ENCODE measurements at regions not wholly inside any gene's neighbourhood (a gene's known extent, or its start where the extent isn't known, plus 50 kb on each side); places are given as distances from the start of the nearest gene placed in this dataset.

- H3K27me3 ChIP-seq = peaks cover 0 to 4% (median 3%) of the 10 kb centered on the region in 3 donors
- no peaks in the 10 kb centered on the region for H3K36me3 ChIP-seq
- TF ChIP-seq POLR2A (IDR thresholded peaks at IDR 0.05) = no peak
- no peak for TF ChIP-seq CTCF (IDR thresholded peaks at IDR 0.05)
- TF ChIP-seq EP300 (IDR thresholded peaks at IDR 0.05) = no peak
- intact Hi-C loops (cut with DNase I; ENCODE audit: low total_unique reads) = no loop called here
- no peaks in the 10 kb centered on the region for H3K4me1 ChIP-seq
- 78 to 93% (median 84%) methylated on average over 2 of the region's 2 CpGs for WGBS, 5 donors
- DNase-seq = no peak
- no peak overlapping the region for H3K27ac ChIP-seq
- peaks cover 0 to 2% (median under 1%) of the 10 kb centered on the region in 4 donors for H3K9me3 ChIP-seq
- no peak overlapping the region for H3K4me3 ChIP-seq
These were observed 203.3 kb downstream of the COG6 start for GRCh38 chr13:39858794-39859193.

GRCh38 chr13:39859898-39860297, 204.4 kb downstream of the COG6 start:
- intact Hi-C loops (cut with DNase I; ENCODE audit: low total_unique reads) = no loop called here

GRCh38 chr13:39862900-39863299, 207.4 kb downstream of the COG6 start:
- Histone ChIP-seq H3K36me3 (no peaks in the 10 kb centered on the region), H3K27me3 (no peaks in the 10 kb centered on the region), H3K27ac (no peak overlapping the region), H3K4me1 (no peaks in the 10 kb centered on the region), H3K4me3 (no peak overlapping the region), H3K9me3 (no peaks in the 10 kb centered on the region)
- WGBS, 5 donors = 63 to 86% (median 80%) methylated on average over 2 of the region's 2 CpGs
- intact Hi-C loops (cut with DNase I; ENCODE audit: low total_unique reads) = no loop called here
- no peak for TF ChIP-seq CTCF (IDR thresholded peaks at IDR 0.05)
- DNase-seq = no peak

More at GRCh38 chr13:39859898-39860297, 204.4 kb downstream of the COG6 start:
- Histone ChIP-seq H3K4me3 (no peak overlapping the region), H3K27me3 (peaks cover 0 to 4% (median 3%) of the 10 kb centered on the region in 3 donors), H3K4me1 (no peaks in the 10 kb centered on the region), H3K27ac (no peak overlapping the region), H3K9me3 (no peaks in the 10 kb centered on the region), H3K36me3 (no peaks in the 10 kb centered on the region)
- no peak for TF ChIP-seq EP300 (IDR thresholded peaks at IDR 0.05)
- no peak for TF ChIP-seq CTCF (IDR thresholded peaks at IDR 0.05)
- no peak for TF ChIP-seq POLR2AphosphoS5 (IDR thresholded peaks at IDR 0.05)
- TF ChIP-seq POLR2A (IDR thresholded peaks at IDR 0.05) = no peak
- DNase-seq = no peak
- WGBS, 5 donors = 76 to 94% (median 88%) methylated on average over 3 of the region's 3 CpGs

GRCh38 chr13:39864221-39864620, 208.8 kb downstream of the COG6 start:
- Histone ChIP-seq H3K4me1 (no peaks in the 10 kb centered on the region), H3K36me3 (no peaks in the 10 kb centered on the region), H3K27me3 (no peaks in the 10 kb centered on the region), H3K9me3 (no peaks in the 10 kb centered on the region), H3K27ac (no peak overlapping the region), H3K4me3 (no peak overlapping the region)
- intact Hi-C loops (cut with DNase I; ENCODE audit: low total_unique reads) = no loop called here
- 85 to 94% (median 89%) methylated on average over 5 of the region's 5 CpGs for WGBS, 5 donors
- TF ChIP-seq POLR2A (IDR thresholded peaks at IDR 0.05) (no peak), POLR2AphosphoS5 (IDR thresholded peaks at IDR 0.05) (no peak), EP300 (IDR thresholded peaks at IDR 0.05) (no peak), CTCF (IDR thresholded peaks at IDR 0.05) (no peak)
- DNase-seq = no peak
